GM23338 (cell line): ENCODE measurements at regions not wholly inside any gene's neighbourhood (a gene's known extent, or its start where the extent isn't known, plus 50 kb on each side); places are given as distances from the start of the nearest gene placed in this dataset.

ENCODE experiments used
- TF ChIP-seq, protein P1 (sequence below): IDR thresholded peaks from 2 replicates; pipeline ENCODE4 v1.6.1; 2016; ENCODE audit warnings: antibody characterized with exemption
- TF ChIP-seq, protein P2 (sequence below), 2 experiments: fragments of 200-600 bp in 1 of 2; sonication (generic) in 1 of 2; conservative IDR thresholded peaks; 2 replicates each; pipeline versions ENCODE4 v1.5.1 to v1.6.1; 2016 to 2017; ENCODE audit warnings: antibody characterized with exemption in 2 of 2, low read depth in 2 of 2, mild to moderate bottlenecking in 2 of 2, moderate library complexity in 1 of 2

GRCh38 chr13:33640832-33641231, 177.1 kb upstream of the RFC3 start:
- TF ChIP-seq, protein P1, sequence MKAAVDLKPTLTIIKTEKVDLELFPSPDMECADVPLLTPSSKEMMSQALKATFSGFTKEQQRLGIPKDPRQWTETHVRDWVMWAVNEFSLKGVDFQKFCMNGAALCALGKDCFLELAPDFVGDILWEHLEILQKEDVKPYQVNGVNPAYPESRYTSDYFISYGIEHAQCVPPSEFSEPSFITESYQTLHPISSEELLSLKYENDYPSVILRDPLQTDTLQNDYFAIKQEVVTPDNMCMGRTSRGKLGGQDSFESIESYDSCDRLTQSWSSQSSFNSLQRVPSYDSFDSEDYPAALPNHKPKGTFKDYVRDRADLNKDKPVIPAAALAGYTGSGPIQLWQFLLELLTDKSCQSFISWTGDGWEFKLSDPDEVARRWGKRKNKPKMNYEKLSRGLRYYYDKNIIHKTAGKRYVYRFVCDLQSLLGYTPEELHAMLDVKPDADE: no peak
- TF ChIP-seq, protein P2, sequence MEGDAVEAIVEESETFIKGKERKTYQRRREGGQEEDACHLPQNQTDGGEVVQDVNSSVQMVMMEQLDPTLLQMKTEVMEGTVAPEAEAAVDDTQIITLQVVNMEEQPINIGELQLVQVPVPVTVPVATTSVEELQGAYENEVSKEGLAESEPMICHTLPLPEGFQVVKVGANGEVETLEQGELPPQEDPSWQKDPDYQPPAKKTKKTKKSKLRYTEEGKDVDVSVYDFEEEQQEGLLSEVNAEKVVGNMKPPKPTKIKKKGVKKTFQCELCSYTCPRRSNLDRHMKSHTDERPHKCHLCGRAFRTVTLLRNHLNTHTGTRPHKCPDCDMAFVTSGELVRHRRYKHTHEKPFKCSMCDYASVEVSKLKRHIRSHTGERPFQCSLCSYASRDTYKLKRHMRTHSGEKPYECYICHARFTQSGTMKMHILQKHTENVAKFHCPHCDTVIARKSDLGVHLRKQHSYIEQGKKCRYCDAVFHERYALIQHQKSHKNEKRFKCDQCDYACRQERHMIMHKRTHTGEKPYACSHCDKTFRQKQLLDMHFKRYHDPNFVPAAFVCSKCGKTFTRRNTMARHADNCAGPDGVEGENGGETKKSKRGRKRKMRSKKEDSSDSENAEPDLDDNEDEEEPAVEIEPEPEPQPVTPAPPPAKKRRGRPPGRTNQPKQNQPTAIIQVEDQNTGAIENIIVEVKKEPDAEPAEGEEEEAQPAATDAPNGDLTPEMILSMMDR (conservative IDR thresholded peaks at IDR 0.05; ENCODE audit: low read depth in 2 of 2): no peak
